Germinal center (tissue), 1 donor: ENCODE measurements at regions not wholly inside any gene's neighbourhood (a gene's known extent, or its start where the extent isn't known, plus 50 kb on each side); places are given as distances from the start of the nearest gene placed in this dataset.

Experiments
- DNase-seq: peaks from one replicate; pipeline ENCODE4 v3.0.0; 2012; ENCODE audit warnings: mixed read lengths, low spot score

DNA sequence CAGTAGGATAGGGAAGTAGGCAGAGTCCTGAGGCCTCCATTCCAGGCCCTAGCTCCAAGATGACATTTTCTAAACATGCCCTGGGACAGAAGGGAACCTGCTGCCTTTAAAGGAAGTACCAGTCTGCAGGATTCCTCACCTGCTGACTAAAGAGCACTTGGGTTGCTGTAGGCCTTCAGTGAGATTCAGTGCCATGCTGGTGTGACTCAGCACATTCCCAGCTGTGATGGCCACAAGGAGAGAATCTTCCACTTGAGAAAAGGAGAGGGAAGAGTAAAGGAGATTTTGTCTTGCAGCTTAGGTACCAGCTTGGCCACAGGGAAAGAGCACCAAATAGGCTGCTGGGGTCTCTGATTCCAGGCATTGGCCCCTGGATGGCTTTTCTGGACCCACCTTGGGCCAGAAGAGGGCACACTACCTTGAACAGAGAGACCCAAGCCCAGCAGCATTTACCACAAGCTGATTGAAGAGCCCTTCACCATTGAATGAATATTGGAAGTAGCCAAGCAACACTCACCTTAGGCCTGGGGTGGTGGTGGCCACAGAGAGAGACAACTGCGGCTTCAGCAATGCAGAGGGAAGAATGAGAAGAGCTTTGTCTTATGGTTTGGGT, 498.3 kb downstream of the KCNH5 start:
- DNase-seq, result no peak

DNA sequence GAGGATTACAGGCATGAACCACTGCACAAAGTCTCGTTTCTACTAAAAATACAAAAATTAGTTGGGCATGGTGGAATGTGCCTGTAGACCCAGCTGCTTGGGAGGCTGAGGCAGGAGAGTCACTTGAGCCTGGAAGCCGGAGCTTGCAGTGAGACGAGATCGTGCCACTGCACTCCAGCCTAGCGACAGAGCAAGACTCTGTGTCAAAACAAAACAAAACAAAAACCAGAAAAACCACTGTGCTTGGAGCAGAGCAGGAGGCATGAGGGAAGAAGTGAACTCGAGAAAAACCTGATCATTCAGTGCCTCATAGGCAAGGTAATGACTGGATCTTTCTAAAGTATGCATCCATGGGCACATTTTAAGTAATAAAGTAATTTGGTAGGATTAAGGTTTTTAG, 487.8 kb downstream of the KCNH5 start:
- DNase-seq, result no peak

DNA sequence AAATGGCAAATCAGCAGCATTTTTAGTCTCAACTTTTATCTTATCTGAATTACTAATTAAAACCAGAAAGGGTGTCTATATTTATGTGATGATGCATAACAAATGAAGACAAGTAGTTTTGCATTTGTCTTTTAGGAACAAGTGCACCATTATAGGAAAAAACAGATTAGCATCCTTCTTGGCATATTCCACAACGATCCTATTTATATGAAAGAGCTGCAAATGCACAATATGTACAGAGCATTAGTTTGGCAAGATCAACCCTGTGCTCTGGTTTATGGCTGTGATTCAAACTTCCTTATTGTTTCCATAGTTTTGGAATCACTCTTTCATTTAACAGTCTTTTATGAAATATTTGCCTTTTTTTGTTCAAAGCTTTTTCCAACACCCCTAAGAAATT, 486.8 kb downstream of the KCNH5 start:
- DNase-seq, result no peak

DNA sequence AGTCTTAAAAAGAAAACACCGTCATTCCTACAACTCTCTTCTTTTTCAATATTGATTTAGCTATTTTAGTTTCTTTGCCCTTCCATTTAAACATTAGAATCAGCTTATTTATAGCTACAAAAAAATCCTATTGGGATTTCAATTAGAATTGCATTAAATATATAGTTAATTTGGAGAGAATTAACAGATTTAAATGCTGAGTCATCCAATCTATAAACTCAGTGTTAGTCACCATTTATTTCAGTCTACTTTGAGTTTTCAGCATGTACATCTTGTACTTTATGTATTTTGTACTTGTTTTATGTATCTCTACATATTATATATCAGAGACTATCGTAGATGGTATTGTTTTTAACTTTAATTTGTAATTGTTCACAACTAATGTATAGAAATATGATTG, 460.0 kb downstream of the KCNH5 start:
- DNase-seq, result no peak

DNA sequence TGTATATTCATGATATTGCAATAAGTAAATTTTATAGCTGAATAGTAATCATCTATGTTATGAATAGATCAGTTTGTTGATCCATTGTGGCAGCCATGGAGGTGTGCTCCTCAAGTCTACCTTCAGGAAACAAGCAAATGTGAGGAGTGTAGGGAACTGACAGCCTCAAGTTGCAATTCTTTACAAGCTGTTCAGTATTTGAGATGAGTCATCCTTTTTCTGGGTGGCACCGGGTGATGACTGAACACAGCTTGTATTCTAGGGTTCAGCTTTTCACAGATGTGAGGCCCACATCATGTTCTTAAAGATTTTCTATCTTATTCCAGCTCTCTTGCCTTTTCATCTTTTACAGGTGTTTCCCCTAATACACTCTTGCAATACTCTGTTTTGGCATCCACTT, 452.4 kb downstream of the KCNH5 start:
- DNase-seq, result no peak

DNA sequence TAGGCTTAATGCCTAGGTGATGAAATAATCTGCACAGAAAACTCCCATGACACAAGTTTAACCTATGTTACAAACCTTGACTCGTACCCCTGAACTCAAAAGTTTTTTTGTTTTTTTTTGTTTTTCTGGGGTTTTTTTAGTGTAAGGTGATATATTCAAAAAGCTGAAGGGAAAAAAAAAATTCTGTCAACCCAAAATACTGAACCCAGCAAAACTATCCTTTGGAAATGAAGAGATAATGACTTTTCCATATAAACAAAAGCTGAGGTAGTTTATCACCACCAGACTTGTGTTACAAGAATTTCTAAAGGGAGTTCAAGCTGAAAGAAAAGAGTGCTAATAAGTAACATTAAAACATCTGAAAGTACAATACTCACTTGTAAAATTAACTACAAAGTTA, 448.1 kb downstream of the KCNH5 start:
- no peak for DNase-seq

DNA sequence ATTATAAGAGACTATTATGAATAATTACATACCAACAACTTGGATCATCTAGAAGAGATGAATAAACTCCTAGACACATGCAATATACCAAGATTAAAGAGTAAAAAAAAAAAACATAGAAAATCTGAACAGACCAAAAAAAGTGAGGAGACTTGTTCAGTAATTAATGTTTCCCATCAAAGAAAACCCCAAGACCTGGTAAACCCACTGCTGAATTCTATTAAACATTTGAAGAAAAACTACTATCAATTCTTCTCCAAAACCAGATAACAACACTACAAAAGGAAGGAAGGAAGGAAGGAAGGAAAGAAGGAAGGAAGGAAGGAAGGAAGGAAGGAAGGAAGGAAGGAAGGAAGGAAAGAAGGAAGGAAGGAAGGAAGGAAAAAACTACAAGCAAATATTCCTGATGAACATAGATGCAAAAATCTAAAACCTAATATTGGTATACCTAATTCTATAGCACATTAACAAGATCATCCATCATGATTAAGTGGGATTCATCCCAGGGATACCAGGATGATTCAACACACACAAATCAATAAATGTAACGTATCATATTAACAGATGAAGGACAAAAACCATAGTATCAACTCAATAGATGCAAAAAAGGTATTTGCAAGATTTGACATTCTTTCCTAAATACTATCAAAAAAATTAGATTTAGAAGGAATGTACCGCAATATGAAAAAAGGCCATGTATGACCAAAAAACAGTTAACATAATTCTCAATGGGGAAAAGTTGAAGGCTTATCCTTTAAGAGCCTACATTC, 445.5 kb downstream of the KCNH5 start:
- DNase-seq, result no peak

DNA sequence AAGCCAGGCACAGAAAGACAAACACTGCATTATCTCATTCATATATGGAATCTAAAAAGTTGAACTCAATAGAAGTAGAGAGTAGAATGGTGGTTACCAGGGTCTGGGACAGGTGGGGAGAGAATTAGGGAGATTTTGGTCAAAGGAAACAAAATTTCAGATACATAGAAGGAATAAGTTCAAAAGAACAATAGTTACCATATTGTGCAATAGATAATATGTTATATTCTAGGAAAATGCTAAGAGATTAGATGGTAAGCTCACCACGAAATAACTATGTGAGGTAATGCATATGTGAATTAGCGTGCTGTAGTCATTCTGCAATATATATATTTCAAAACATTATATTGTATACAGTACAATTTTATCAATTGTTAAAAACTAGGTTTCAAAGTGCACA, 442.5 kb downstream of the KCNH5 start:
- no peak for DNase-seq

DNA sequence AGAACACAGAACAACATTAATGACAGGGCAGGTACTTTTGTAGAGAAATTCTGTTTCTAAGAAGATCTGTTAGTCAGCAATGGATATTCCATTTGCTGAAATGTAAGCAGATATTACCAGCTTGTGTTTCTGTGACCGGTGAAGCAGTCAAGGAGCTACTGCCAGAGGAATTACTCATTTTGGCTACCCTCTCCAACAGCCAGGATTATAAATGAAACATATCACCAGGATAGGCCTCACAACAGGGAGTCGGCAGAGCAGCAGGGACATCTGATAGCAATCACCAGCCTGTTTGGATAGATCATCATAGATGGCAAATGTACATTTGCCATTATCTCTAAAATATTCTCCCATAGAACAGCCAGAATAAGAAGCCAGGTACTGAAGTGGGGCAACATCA, 440.7 kb downstream of the KCNH5 start:
- DNase-seq, result no peak

DNA sequence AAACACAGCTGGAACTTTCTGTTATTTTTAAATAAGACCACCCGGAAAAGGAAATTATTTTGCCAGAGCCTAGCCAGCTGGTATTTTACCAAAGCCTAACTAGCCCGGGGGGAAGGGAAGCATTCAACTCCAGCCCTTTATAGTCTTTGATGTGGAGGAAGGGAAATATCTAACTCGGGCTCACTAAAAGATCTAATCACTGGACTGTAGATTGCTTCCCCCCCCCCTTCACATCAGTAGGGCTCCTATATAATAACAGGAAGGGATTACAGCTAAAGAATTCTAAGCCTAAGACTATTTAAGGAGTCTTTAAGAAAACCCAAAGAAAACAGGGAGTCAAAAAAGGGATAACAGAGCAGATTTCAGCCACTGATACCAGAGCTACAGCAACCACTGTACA, 431.1 kb downstream of the KCNH5 start:
- DNase-seq, result no peak

DNA sequence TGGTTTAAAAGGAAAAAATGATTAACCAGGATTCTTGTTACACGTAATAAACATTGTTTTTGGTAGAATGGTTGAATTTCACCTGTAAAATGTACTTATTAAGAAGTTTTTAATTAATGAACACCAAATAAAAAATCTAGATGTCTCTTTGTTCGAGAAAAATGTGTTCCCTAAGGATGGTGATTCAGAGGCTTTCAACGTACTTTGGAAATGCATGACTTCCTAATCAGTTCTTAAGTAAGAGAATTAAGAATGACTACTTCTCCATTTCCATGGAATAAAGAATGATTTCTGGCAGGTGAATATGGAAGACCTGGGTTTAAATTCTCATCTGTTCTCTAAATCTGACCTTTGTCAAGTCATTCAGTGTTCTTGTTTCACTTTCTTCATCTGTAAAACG, 428.6 kb downstream of the KCNH5 start:
- DNase-seq, result no peak

DNA sequence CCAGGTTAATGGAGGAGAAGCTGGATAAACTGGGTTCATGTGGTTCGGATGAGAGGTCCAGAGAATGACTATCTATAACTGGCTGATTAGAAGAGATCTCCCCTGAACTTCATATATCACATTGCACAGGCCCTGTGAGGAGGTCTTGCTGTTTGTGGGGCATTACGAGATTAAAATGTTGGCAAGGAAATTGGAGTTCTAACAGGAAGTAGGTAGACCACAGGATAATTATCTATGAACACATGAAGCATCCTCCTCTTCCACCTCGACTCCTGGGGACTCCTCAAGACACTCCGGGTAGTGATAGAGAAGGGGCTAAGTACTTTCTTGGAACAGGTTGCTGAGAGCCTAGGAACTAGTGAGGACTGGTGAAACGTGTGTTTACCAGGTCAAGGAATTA, 418.8 kb downstream of the KCNH5 start:
- DNase-seq, result no peak

DNA sequence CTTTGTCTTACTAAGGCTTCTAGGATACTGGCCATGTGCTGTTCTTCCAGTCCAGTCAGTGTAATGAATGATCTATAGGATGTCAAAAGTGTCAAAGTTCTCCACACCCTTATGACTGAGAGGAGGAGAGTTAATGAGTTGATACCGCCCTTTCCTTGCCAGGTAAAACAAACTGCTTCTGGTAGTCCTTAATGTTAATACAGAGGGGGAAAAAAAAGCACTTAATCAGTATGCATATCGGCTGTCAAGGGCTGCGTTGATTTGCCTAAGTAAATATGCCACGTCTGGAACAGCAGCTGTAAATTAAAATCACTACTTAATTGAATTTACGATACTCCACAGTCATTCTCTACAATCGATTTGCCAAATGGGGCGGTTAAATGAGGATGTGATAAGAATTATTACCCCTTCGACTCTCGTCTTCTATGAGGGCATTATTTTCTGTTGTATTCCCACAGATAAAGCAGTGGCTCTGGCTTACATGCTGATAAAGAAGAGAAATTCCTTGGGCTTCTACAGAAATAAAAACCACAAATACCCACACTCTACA, 416.0 kb downstream of the KCNH5 start:
- DNase-seq, result no peak

DNA sequence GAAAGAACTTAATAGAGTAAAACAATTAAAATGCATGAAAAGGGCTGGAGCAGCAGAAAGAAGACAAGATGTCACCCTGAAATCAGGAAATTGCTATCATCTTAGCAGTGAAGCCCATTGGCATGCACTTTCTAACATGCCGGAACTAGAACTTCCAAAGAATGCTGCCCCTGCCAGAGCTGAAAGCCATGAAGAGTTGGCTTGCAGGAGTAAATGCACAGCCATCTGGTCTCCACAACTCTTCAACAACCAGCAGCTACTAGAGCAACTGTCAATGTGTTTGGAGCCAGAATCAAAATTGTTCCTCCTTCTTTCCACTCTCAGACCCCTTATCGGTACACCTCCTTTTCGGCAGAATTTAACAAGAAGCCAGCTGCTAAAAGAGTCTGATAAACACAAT, 414.1 kb downstream of the KCNH5 start:
- no peak for DNase-seq

DNA sequence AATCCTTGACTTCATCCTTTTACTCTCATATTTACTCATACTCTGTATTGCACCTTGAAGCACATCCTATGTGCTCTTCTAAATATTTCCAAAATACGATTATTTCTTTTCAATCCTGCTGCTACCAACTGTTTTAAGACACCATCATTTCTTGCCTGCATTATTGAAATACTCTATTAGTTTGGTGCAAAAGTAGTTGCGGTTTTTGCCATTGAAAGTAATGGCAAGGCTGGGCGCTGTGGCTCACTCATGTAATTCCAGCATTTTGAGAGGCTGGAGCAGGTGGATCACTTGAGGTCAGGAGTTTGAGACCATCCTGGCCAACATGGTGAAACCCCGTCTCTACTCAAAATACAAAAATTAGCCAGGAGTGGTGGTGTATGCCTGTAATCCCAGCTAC, 412.5 kb downstream of the KCNH5 start:
- DNase-seq, result no peak

DNA sequence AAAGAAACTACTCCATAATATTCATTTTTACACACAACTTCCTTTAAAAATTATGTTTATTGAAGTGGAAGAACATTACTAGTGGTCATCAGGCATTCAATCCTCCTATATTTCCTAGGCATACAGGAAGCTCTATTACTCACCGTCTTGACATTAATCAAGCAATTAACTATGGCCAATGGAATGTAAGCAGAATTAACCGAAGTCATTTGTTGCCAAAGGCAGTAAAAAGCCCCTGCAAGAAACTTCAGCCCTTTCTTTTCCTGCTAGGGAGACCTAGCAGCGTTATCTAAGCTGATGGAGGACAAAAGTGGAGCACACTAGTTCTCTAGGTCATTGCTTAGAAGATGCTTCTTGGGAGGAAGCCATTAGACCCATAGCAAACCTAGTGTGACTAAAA, 399.6 kb downstream of the KCNH5 start:
- no peak for DNase-seq
